GM19372 (cell line): ENCODE measurements at regions not wholly inside any gene's neighbourhood (a gene's known extent, or its start where the extent isn't known, plus 50 kb on each side); places are given as distances from the start of the nearest gene placed in this dataset.

Experiments used
- ATAC-seq: cut with Tn5 transposase; IDR thresholded peaks from one replicate; pipeline ENCODE4 v1.9.1; 2021; ENCODE audit warnings: mild to moderate bottlenecking, low read depth, moderate library complexity; ENCODE audit not compliant: unreplicated experiment

DNA sequence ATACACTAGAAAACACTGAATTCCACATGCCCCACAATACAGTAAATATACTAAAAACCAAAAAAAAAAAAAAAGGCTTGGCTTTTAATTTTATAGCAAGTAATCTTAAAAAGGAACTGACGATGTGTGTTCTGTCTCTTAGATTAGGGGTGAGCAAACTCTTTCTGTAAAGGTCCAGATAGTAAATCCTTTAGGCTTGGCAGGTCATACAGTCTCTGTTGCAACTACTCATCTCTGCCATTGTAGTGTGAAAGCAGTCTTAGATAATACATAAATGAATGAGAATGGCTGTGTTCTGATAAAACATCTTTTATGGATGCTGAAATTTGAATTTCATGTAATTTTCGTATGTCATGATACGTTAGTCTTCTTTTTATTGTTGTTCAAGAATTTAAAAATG, 150.2 kb downstream of the SLC30A10 start:
- ATAC-seq: no peak

DNA sequence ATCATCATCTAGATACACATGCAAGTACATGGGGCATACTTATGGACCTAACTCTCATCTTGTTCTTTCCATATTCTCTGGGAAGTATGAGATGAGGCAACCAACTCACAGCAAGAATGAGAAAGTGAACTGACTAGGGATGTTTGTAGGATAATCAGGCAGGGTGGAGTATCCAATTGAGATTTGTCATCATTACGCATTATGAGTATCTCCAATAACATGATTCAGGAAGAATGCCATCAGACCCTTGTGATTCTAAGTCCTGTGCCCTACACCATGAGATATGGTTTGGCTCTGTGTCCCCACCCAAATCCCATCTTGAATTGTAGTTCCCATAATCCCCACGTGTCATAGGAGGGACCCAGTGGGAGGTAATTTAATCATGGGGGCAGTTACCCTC, 154.0 kb downstream of the SLC30A10 start:
- ATAC-seq: no peak

DNA sequence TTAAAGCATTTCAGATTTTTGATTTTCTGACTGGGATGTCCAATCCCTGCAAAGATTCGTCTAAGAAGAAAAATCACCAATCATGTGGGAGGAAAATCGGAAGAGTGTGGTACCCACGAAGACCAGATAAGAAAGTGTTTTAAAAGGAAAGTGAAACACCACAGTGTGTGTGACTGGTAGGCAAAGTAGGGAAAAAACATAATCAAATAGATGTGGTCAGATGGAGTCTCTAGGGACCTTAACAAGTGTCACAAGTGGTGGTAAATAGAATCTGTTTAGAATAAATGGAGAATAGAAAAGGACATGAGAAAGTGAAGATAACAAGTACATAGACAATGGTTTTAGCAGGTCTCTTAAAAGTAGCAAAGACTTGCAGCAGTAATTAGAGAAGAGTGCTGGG, 154.6 kb downstream of the SLC30A10 start:
- ATAC-seq: peak; percentile 91

DNA sequence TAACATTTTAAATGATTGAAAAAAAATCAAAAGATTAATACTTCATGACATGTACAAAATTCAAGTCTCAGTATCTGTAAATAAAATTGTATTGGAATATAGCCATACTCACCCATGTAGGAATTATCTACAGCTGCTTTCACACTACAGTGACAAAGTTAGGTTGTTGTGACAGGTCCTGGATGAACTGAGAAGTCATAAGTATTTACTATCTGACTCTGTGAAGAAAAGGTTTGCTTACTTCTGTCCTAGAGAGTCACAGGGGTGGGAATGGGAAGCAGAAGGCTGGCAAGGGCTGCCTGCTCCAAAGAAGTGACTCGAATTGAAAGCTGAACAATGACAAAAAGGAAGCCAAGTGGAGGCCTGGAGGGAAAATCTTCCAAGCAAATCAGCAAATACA, 155.2 kb downstream of the SLC30A10 start:
- ATAC-seq: no peak

DNA sequence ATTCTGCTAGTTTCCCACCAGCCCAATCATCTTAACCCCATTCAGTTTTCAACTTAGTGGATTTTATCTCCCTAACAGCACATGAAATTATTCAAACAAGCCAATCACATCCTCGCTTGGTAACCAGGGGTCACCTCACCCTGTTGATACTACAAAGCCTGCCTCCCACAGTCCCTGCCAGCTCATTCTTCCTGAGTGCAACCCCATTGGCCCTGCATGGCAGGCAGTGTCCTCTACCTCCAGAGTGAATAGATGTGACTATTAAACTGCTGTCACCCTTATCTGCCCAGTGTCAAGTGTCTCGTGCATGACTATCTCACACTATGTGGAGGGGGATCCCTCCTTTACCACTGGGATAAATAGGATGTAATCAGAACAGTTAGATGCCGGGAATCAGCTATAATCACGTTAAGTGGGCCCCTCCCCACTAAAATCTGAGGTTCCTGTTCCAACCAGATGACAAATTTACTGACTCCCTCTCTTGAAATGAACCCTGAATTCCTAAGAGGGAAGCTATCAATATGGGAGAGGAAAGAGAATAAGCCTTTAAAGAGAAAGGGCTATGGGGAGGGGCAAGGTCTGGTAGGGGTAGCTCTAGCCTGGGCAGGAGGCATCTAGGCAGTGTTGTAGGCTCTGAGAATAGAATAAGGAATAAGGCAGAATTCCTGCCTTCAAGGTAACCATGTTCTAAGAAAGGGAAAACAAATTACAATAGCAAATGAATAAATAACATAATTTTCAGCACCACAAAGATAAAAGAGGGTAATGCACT, 155.9 kb downstream of the SLC30A10 start:
- ATAC-seq: no peak

DNA sequence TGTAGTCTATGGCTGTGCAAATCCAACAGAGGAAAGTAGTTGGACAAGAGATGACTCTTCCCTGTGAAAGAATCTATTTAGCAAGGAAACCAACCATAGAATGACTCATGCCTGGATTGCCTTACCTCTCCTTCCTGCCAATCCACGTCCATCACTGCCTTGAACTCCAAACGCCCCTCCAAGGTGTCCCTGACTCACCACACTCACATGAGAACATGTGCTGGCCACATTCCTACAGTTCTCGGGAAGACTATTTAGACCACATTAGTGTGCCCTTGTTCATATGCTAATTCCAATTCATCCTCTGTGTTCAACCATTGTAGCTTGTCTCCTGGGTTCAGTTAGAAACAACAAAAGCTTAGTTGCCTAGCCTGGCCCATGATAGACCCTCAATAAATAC, 157.3 kb downstream of the SLC30A10 start:
- ATAC-seq: no peak

DNA sequence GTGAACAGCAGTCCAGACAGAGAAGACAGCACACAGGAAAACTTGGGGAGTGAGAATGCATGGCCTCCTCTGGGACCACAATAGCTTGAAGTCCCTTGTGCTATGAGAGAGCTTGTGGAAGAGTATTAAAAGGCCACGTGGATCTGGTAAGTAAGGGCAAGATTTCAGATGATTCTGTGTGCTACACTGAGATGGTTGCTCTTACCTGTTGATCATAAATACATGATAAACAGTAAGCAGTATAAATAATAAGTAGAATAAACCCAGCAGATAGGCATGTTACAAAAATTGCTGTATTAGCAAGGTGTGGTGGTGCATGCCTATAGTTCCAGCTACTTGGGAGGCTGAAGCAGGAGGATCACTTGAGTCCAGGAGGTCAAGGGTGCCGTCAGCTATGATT, 150.4 kb upstream of the ZC3H11B start:
- no peak for ATAC-seq

DNA sequence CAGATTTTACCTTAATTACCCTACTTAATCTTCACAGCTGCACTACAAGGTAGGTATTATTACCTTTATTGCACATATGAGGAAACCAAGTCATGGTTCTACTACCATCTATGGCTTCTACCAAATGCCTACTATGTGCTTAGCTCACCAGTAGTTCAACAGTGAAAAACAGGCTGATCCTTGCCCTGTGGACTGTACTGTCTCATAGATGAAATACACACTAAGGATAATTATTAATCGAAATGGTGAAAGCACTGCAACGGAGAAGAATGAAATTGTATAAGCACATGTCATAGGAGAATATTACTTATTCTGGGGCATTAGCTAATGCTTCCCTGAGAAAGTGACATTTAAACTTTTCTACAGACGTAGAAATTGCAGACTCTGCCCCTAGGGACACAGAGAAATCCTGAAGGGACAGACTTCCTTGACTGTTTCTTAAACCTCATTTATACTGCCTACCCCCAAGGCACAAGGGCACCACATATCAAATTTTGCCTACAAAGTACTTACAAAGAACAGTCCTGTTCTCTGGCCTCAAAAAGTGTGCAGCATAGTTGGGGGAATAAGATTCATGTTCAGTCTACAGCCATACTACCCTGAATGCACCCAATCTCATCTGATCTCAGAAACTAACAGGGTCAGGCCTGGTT, 148.4 kb upstream of the ZC3H11B start:
- ATAC-seq: no peak

DNA sequence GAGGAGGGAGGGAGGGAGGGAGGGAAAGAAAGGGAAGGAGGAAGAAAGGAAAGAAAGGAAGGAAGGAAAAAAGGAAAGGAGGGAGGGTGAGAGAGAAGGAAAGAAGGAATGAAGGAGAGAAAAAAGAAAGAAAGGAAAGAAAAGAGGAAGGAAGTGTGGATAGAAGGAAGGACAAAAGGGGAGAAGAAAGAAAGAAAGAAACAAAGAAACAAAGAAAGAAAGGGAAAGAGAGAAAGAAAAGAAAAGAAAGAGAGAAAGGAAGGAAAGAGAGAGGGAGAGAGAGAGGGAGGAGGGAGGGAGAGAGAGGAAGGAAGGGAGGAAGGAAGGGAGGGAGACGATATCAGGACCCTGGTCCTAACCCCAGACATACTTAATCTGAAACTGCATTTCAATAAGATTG, 146.2 kb upstream of the ZC3H11B start:
- no peak for ATAC-seq

DNA sequence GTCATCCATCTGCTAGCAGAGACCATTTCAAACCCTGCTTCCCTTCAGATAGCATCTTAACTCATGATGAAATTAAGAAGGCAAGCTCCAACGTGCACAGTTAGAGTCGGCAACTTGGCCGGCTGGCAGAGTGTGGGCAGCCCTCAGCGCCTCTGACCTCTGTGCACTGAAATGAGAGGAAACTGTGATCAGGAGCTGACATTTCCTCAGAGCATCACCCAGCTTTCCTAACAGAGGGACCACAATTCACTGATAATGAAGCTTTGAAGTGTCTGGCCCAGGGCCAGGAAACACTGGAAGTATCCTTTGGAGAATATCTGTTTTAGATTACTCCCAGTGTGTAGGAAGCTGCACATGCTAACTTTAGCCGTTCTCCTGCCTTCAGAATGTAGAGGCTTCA, 145.0 kb upstream of the ZC3H11B start:
- no peak for ATAC-seq

DNA sequence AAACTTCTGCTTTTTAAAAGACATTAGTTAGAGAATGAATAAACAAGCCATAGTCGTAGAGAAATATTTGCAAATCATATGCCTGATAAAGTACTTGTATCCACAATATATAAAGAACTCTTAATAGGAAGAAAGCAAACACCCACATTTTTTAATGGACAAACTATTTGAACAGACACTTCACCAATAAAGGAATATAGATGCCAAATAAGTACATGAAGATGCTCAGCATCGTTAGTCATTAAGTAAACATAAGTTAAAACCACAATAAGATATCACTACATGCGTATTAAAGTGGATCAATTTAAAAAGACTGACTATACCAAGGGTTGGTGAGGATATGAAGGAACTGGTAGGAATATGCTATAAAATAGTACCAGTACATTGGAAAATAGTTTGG, 142.3 kb upstream of the ZC3H11B start:
- ATAC-seq: no peak

DNA sequence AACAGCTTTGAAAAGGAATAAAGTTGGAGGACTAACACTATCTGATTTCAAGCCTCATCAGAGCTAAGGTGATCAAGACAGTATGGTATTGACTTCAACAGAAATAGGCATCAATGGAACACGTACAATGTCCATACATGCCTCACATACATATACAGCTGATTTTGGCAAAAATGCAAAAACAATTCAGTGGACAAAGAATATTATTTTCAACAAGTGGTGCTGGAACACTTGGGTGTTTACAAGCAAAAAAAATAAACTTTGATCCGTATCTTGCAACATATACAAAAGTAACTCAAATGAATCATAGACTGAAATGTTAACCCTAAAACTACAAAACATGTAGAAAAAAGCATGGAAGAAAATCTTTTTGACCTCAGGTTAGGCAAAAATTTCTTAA, 141.9 kb upstream of the ZC3H11B start:
- no peak for ATAC-seq

DNA sequence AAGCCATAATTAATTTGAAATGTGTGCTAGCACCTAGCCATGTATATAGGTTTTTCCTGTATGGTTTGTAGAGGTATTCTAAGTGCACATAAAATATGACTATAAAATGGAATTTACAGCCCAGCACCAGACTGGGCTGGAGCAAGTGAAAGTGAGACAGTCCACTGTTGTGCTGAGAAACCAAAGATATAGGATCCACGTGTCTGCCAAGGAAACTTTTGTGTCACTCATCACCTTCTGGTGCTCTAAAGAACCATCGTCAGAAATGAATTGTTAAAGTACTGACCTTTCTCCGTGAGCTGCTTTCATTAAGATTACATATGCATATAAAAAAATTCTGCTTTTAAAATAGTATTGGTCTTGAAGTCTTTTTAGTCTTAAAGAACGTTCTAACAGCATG, 141.0 kb upstream of the ZC3H11B start:
- ATAC-seq: no peak

DNA sequence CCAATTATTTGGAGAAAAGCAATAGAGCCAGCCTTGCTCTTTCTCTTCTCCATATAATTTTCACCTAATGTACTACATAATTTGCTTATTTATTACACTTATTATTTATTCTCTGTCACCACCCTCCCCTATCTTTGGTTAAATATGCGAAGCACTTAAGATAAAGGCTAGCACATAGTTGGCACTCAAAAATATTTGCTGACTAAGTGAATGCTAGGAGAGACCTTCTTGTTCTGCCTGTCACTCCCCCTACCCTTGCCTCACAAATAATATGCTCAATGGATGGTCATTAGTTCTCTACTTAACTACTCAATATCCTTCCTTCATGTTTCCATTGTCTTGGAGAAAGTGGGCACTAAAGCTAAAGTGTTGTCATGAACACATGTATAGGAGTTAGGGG, 139.7 kb upstream of the ZC3H11B start:
- no peak for ATAC-seq

DNA sequence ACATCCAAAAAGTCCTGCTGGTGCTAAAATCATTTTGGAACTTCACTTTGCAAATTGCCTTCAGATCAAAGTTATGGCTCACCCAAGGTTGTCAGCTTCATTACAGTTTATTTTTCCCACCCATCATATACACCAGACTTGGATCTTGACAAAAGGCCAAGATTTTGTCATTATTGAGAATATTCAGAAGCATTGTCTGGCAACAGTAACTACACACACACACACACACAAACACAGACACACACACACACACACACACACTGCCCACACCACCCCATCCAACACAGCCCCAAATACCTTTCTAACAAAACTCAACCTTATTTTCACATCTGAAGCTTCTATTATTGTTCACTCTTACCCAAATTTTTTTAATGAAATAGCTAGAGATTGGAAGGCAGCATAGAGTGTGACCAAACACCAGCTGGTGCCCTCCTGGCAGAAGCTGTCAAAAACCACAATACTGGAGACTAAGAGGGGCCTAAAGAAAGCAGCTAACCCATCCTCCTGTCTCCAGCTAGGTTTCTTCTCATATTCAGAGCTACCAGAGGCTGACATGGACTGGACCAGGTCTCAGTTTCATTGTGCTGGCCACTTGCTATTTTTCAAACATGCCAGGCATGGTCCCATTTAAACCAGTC, 139.1 kb upstream of the ZC3H11B start:
- ATAC-seq: no peak

DNA sequence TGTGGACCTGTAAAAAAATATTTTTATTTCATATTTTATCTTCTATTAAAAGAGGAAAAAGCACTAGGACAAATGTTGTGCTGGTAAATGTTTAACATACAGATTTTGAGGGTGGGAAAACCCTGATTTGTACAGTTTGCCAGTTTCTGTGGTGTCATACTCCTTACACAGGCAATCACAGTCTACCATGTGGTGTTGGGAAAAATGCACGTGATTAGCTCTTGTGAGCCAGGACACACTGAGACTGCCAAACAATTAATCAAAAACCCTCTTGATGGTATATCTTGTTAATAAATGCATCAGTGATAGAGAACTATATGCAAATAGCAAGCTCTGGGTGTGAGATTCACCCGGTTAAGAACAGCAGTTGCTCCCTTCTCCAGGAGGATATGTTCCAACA, 136.5 kb upstream of the ZC3H11B start:
- ATAC-seq: no peak

DNA sequence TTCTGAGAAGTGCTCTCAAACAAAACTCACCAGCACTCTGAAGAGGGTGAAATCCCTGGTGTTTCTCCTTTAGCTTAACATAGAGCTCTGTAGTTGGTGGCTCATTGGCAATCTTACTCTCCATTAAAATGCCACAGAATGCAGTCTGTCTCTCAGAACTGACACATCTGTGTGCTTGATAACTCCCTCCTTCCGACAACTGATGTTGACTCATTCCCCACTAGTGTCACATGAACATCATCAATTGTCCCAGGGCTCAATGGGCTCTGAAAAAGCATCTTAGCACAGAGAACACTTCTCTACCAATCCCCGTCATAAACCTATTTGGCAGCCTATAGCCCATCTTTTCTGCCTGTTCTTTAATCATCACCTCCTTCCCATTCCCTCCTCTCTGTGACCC, 133.2 kb upstream of the ZC3H11B start:
- ATAC-seq: no peak

DNA sequence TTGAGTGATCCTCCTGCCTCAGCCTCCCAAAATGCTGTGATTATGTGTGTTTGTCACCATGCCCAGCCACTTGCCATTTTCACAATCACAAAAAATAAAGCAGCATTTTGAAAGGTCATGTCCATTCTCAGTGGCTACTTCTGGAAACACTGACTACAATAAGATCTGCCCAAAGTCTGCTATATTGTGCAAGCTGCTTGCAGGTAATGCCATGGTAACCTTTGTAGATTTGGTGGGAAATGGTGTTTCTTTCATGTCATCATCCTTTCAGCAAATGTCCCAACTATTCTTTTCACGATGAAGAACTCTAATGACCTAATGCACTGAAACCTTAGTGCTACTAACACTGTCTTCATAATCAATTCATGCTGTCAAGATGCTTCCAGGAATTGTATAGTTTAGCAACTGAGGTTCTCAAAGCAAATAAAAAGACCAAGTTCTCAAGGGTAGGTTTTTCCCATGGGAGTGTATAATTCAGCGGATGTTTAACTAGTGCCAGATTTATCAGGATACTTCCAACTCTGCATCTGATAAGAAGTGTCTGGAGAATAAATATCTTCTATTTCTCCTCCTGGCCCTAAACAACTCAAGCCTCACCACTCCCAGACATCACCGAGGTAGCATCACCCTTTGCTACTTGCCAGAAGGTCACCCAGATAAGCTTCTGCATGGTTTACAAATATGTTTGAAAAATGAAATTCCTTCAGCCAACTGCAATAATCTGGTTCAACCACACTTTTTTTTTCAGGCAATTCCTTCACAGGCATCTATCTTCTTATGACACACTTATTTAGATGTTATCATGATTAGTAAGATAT, 132.0 kb upstream of the ZC3H11B start:
- ATAC-seq: no peak

DNA sequence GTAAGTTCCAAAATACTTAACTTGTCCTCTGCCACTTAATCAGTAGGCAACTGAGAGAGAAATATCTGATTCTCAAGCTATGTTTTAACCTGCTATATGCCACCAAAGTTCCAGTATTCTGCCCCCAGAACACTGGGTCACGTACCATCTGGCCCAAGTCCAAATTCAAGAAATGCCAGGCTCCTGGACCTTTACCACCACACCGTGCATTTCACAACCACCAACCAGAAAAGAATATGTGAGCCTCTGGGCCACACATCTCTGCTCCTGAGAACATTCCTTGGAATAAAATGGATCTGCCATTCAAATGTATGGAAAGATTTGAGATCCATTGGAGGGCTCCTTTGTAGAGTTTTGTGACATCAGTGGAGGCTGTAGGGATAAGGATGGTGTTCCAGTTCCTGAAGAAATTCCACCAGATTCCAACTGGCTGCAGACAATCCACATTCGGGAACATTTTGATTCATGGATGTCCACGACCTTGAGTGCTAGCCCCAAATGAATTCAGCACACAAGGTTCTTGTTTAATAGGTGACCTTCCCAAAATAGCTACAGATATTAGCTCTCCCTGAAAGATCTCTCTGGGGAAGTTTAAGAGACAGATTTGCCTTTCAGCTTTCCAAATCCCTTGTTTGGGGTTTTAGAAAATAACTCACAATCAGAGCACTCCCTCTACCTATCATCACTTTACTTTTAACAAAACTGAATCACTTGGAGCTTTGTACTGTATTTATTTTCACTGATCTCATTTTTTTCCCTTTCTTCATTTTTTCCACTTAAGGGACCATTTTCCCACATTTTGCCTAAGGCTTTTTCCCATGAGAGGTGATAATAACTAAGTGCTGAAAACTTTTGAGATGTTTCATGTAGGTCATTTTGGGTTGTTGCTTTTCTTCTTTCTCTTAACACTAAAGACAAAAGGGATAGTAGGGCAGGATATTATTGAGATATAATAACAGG, 128.4 kb upstream of the ZC3H11B start:
- ATAC-seq: no peak
